ENCODE measurements at regions not wholly inside any gene's neighbourhood (a gene's known extent, or its start where the extent isn't known, plus 50 kb on each side); places are given as distances from the start of the nearest gene placed in this dataset.

DNA sequence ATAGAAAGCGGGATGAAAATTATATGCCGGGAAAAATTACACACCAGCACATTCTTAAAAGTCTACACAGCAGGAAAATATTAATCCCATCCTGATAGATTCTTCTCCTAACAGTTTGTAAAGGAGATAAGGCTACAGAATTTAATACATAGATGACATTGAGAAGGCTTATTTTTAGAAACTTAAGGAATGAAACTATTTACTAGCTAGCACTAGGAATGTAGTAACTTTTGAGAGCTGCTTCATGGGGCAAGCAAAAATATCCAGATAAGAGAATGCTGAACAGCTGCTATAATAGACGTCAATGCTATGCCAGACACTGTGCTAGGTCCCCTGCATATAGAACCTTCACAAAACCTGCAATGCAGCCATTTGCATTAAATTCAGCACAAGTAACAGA, 912.7 kb upstream of the NR2F2 start:
- no peak overlapping the region for H4K8ac ChIP-seq (ENCODE audit: extremely low read depth, insufficient read depth, low read length)
- H3K9ac ChIP-seq (replicated peaks in 1 of 4; ENCODE audit: extremely low read depth in 1 of 4, low read depth in 3 of 4, low read length in 3 of 4): no peak overlapping the region
- CTCF ChIA-PET (ENCODE audit: partially characterized antibody): interaction anchor here (0.7 to 1.5 kb wide), 2 partner anchors 11 to 58 kb away, joined by 3 to 4 read pairs; no protein-coding TSS in a partner anchor
- no peaks in the 10 kb centered on the region for H4K20me1 ChIP-seq (replicated peaks in 1 of 2; ENCODE audit: control insufficient read depth in 1 of 2, insufficient read depth in 2 of 2, low read length in 2 of 2)
- H2BK12ac ChIP-seq (ENCODE audit: low read depth, low read length): no peak overlapping the region
- no peak overlapping the region for H2BK20ac ChIP-seq (ENCODE audit: low read length)
- no peaks in the 10 kb centered on the region for H3K36me3 ChIP-seq (ENCODE audit: control insufficient read depth in 2 of 4, insufficient read depth in 4 of 4, low read length in 3 of 4)
- no peak overlapping the region for H3K4ac ChIP-seq (replicated peaks; ENCODE audit: insufficient read length, low read depth, low read length)
- no peak overlapping the region for H3K23ac ChIP-seq (ENCODE audit: insufficient read length)
- H2BK120ac ChIP-seq (replicated peaks; ENCODE audit: low read depth, low read length): no peak overlapping the region
- H2BK15ac ChIP-seq (ENCODE audit: low read length): no peak overlapping the region
- H3K56ac ChIP-seq (replicated peaks; ENCODE audit: insufficient read length, low read depth, low read length): no peak overlapping the region
- H3K14ac ChIP-seq (ENCODE audit: insufficient read length): no peak overlapping the region
- no peak overlapping the region for H2AFZ ChIP-seq (ENCODE audit: low read length)
- no peak overlapping the region for H3K27ac ChIP-seq (ENCODE audit: low read depth, low read length)
- no peak overlapping the region for H3K4me3 ChIP-seq (ENCODE audit: extremely low read depth in 1 of 4, insufficient read depth in 2 of 4, low read depth in 3 of 4, low read length in 4 of 4)
- H3K4me2 ChIP-seq (ENCODE audit: insufficient read depth in 1 of 2, low read depth in 2 of 2, low read length in 2 of 2): no peak overlapping the region
- no peaks in the 10 kb centered on the region for H3K27me3 ChIP-seq (replicated peaks in 1 of 4; ENCODE audit: control insufficient read depth in 3 of 4, extremely low read depth in 1 of 4, insufficient read depth in 3 of 4, low read length in 3 of 4)
- H3K23me2 ChIP-seq (ENCODE audit: low read depth, low read length): no peaks in the 10 kb centered on the region
- no peak overlapping the region for H3K18ac ChIP-seq (ENCODE audit: extremely low read depth, low read length)
- TF ChIP-seq BACH1 (IDR thresholded peaks at IDR 0.05; ENCODE audit: low read length) (no peak), SP4 (IDR thresholded peaks at IDR 0.05; ENCODE audit: low read length) (no peak), CBX5 (IDR thresholded peaks at IDR 0.05; ENCODE audit: low read depth, low read length) (no peak)
- 0 out of 7 replicates have a peak, but pooled peaks cover 0 to 2% (median 0%) of the 10 kb centered on the region in 4 experiments for H3K4me1 ChIP-seq (replicated peaks in 1 of 4; ENCODE audit: control insufficient read depth in 3 of 4, insufficient read depth in 4 of 4, low read length in 3 of 4)
- peaks cover 3% of the 10 kb centered on the region in 2 experiments; a peak in 1 of 4 replicates for H3K9me3 ChIP-seq (ENCODE audit: insufficient read depth in 2 of 2, low read depth in 1 of 2, low read length in 1 of 2)
- WGBS, 2 experiments (ENCODE audit: extremely low coverage in 1 of 2, insufficient coverage in 1 of 2, insufficient read length in 1 of 2, insufficient replicate concordance in 2 of 2, low coverage in 1 of 2, low lambda C conversion rate in 2 of 2, missing lambda C conversion rate in 1 of 2): 93% methylated on average over 3 of the region's 3 CpGs; no CpG with 5 or more reads in 1 of the 2 experiments
- no peak overlapping the region for H4K91ac ChIP-seq (replicated peaks; ENCODE audit: insufficient read length, low read length)
- no peak overlapping the region for H2AK5ac ChIP-seq (ENCODE audit: low read depth, low read length)
- H3K79me2 ChIP-seq (ENCODE audit: control insufficient read depth in 1 of 2, insufficient read depth in 2 of 2, low read length in 2 of 2): no peaks in the 10 kb centered on the region
- no peaks in the 10 kb centered on the region for H3K79me1 ChIP-seq (ENCODE audit: low read depth, low read length)
- no peak for DNase-seq (ENCODE audit: low read depth in 1 of 2, low spot score in 2 of 2)
- no peak overlapping the region for H2BK5ac ChIP-seq (ENCODE audit: low read depth, low read length)
- no peak overlapping the region for H4K5ac ChIP-seq (ENCODE audit: insufficient read length, low read depth, low read length)
- FAIRE-seq: no peak
- POLR2A ChIA-PET (ENCODE audit: partially characterized antibody): no interaction called here

Measured in H1 (cell line).